Ureter (tissue), 1 donor: ENCODE measurements at regions not wholly inside any gene's neighbourhood (a gene's known extent, or its start where the extent isn't known, plus 50 kb on each side); places are given as distances from the start of the nearest gene placed in this dataset.
"Not testable (repeated sequence)": the region's sequence is repeated elsewhere in the genome, so short reads cannot be mapped to it uniquely, and the experiment has no call there.

Experiments
- DNase-seq: peaks from one replicate; pipeline ENCODE4 v3.0.0-alpha.2; 2020; ENCODE audit warnings: low spot score
- donor health status: DM: yes; HTN: yes; CAD: no.

GRCh38 chr7:131727189-131727588, 170.8 kb upstream of the PODXL start:
- no peak for DNase-seq

- DNase-seq: no peak
These were observed 170.3 kb upstream of the PODXL start for GRCh38 chr7:131726686-131727085.

- DNase-seq: no peak
These were observed 169.6 kb upstream of the PODXL start for GRCh38 chr7:131726031-131726430.

- no peak for DNase-seq
These were observed 168.4 kb upstream of the PODXL start for GRCh38 chr7:131724776-131725345.

GRCh38 chr7:131723926-131724325, 167.5 kb upstream of the PODXL start:
- no peak for DNase-seq

GRCh38 chr7:131722371-131722770, 165.9 kb upstream of the PODXL start:
- DNase-seq: no peak

- no peak for DNase-seq
These were observed 165.2 kb upstream of the PODXL start for GRCh38 chr7:131721660-131722059.

GRCh38 chr7:131720703-131721102, 164.3 kb upstream of the PODXL start:
- DNase-seq: no peak

- no peak for DNase-seq
These were observed 160.8 kb upstream of the PODXL start for GRCh38 chr7:131717181-131717580.

- DNase-seq: no peak
These were observed 142.9 kb upstream of the PODXL start for GRCh38 chr7:131699323-131699722.

GRCh38 chr7:131692131-131692960, 135.9 kb upstream of the PODXL start:
- no peak for DNase-seq

- DNase-seq: no peak
These were observed 135.2 kb upstream of the PODXL start for GRCh38 chr7:131691454-131692130.

- DNase-seq: no peak
These were observed 134.0 kb upstream of the PODXL start for GRCh38 chr7:131690441-131690840.

GRCh38 chr7:131689662-131690234, 133.3 kb upstream of the PODXL start:
- DNase-seq: no peak

- peak; percentile 62 for DNase-seq
These were observed 132.6 kb upstream of the PODXL start for GRCh38 chr7:131688738-131689661.

GRCh38 chr7:131687296-131687695, 130.9 kb upstream of the PODXL start:
- DNase-seq: no peak

- DNase-seq: no peak
These were observed 130.4 kb upstream of the PODXL start for GRCh38 chr7:131686833-131687232.

- no peak for DNase-seq
These were observed 127.2 kb upstream of the PODXL start for GRCh38 chr7:131683536-131684125.

GRCh38 chr7:131681961-131682360, 125.5 kb upstream of the PODXL start:
- DNase-seq: no peak

GRCh38 chr7:131679071-131679470, 122.6 kb upstream of the PODXL start:
- DNase-seq: not testable (repeated sequence)

GRCh38 chr7:131676850-131677249, 120.4 kb upstream of the PODXL start:
- DNase-seq: not testable (repeated sequence)
